ENCODE measurements at regions not wholly inside any gene's neighbourhood (a gene's known extent, or its start where the extent isn't known, plus 50 kb on each side); places are given as distances from the start of the nearest gene placed in this dataset.
A peak's percentile ranks its signal among the peaks of the same experiment; 100 is the strongest.

DNA sequence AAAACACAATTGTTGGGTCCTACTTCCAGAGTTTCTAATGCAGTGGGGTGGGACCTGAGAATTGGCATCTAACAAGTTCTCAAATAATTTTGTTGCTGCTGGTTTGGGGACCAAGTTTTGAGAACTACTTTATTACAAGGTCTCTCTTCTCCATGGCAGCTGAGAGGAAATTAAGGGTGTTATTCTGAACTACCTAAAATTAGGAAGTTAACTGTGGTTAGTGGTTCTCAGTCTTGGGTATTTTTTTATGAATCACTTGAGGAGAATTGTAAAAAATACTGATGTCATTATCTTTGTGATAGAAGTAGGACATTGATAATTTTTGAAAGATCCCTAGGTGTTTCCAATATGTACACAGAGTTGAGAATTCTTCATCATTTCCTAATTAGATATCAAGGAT, 210.2 kb downstream of the MC4R start:
- ATAC-seq (no peak), DNase-seq (ENCODE audit: low spot score) (no peak)
- intact Hi-C loops (cut with DNase I): no loop called here

- no peak for DNase-seq (ENCODE audit: low spot score)
- intact Hi-C loops (cut with DNase I): no loop called here
- no peak for ATAC-seq
Observed at GRCh38 chr18:60157810-60158209, 214.8 kb downstream of the MC4R start.

DNA sequence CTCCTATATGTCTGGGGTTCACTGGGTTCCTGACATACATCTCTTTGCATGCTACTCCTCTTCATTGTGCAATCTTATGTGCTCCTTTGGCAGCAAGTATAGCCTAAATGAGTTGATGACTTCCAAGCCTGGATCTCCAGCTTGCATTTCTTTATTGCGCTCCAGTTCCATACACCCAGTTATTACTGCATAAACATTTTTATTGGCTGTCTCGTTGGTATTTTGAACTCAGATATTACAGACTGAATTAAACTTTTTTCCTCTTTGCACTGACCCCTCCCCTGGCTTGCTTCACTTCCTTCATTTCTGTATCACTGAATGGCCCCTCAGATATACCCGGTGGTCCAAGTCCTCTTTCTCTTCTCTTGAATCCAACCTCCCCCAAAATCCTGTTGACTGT, 219.2 kb downstream of the MC4R start:
- intact Hi-C loops (cut with DNase I): no loop called here
- DNase-seq (ENCODE audit: low spot score) (no peak), ATAC-seq (no peak)

GRCh38 chr18:60149316-60149715, 223.3 kb downstream of the MC4R start:
- intact Hi-C loops (cut with DNase I): no loop called here
- DNase-seq (ENCODE audit: low spot score): no peak
- no peak for ATAC-seq

- intact Hi-C loops (cut with DNase I): no loop called here
- DNase-seq (ENCODE audit: low spot score) (no peak), ATAC-seq (no peak)
Observed at GRCh38 chr18:60147323-60147722, 225.3 kb downstream of the MC4R start.

DNA sequence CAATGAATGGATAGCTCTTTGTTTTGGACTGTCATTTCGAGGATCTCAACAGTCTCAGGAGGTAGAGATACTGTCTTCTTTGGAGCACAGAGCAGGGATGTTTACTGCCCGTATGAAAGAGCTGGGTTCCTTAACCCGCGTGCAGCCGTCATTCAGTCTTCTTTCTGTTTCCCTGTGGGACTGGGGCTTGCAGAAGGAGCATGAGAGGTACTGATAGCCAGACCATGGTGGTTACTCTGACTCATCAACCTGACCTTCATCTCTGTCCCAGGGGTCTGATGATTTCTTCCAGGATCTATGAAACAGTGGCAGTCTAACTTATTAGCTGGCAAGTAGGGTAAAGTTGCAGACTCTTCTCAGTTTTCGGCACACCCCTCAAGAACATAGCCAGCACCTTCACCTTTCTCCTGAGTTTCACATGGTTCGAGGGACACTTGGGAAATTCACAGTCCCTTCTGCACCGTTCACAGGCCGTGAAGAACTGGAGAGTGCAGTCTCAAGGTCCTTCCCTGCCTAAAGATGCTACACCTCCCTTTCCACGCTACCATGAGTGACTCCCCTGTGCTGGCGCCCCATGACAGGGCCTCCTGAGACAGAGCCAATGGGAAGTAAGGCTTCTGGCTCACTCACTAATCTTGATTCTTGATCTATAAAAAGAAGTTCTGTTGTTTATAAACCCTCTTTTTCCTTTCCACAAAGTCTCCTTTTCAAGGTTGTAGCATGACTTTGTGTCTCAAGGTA, 226.2 kb downstream of the MC4R start:
- DNase-seq (ENCODE audit: low spot score) (no peak), ATAC-seq (no peak)
- intact Hi-C loops (cut with DNase I): no loop called here

GRCh38 chr18:60145776-60146175, 226.8 kb downstream of the MC4R start:
- no peak for DNase-seq (ENCODE audit: low spot score)
- intact Hi-C loops (cut with DNase I): no loop called here
- no peak for ATAC-seq

- ATAC-seq (no peak), DNase-seq (ENCODE audit: low spot score) (no peak)
- intact Hi-C loops (cut with DNase I): no loop called here
Observed at GRCh38 chr18:60134806-60135205, 235.0 kb downstream of the PMAIP1 start.

DNA sequence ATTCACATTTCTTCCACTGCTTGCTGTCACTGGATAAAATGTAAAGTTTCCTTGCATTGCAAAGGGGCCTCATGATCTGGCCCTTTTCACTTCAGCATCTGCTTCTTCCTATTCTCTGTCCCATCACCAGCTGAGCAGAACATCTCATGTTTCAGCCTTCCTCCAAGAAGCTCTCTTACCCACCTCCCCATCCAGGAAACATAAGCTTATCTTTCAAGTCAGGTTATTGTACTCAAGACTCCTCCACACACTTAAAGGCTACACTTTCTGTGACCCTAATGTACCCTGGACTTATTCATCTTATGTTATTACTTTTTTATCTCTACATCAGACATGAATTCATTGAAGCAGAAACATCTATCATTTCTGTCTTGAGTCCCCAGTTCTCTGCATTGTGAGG, 230.5 kb downstream of the PMAIP1 start:
- no peak for ATAC-seq
- DNase-seq (ENCODE audit: low spot score): no peak
- intact Hi-C loops (cut with DNase I): no loop called here

DNA sequence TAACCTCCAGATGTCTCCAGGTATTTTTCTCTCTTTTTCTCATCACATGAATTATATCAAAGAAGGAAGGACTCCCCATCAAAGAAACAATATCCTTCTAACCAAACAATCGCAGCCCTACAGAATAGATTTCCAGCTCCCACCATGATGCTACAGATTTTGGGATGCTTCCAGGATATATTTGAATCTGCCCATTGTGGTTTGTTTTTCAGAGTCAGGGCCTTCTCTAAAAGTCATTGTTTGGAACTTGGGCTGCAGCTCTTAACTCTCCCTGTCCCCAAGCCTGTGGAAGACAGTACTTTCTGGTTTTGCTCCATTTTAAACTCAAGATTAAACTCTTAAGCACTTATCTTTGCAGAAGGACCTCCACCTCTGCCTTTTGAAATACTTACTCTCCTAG, 223.2 kb downstream of the PMAIP1 start:
- intact Hi-C loops (cut with DNase I): no loop called here
- ATAC-seq: no peak
- DNase-seq (ENCODE audit: low spot score): no peak

DNA sequence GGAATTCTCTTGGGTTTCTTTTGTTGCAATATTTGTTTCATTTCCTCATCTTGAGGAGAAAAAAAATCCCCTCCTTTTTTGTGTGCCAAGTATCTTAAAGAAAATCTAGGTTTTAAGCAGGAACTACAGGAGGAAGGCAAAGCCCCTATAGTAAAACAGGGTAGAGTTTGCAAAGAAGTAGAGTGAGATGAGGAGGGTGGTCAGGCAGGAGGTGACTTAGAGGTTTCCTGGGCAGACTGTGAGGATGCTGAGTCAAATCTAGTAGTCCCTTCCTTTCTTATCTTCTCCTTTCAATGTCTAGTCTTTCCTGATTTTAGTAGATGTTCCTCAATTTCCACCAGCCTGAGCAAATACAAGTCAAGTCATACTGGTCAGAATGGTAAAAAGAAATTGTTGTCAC, 222.5 kb downstream of the PMAIP1 start:
- DNase-seq (ENCODE audit: low spot score): no peak
- no peak for ATAC-seq
- intact Hi-C loops (cut with DNase I): no loop called here

DNA sequence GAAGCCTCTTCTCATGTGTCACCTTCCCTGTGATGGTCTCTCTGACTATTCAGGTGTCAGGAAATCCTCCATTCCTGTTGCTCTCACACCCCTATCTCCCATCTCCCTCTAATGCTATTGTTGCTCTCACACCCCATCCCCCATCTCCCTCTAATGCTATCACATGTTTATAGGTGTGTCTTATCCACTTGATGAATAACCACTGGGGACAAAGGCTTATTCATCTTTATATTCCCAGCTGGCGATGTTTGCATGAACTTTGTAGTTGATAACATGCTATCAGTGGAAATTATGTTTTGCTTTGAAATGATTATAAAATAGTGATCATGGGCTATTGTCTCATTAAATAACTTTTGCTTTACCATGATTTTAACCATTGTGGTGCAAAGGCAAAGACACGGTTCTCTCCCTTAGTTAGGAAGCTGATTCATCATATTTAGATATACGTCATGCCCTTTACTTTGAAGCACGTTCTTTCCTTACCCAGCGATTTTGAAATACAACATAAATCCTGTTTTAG, 220.5 kb downstream of the PMAIP1 start:
- ATAC-seq (no peak), DNase-seq (ENCODE audit: low spot score) (no peak)
- intact Hi-C loops (cut with DNase I): no loop called here

DNA sequence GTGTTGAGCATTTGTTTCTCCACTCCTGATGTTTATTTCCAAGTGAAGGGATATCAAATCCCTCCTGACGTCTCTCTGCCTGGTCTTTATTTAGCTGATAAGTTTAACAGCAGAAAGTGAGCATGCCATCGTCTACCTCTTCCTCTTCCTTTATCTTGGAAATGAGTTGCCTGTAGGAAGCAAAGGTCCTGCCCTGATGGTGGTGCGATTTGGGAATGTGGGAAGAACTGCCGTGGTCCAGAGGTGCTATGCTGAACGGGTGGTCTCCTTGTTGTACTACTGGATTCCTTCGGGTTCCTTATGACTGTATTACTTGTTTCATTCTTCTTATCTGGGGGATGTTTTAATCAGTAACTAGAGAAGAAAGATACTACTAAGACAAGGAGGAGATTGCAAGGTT, 217.5 kb downstream of the PMAIP1 start:
- ATAC-seq: no peak
- DNase-seq (ENCODE audit: low spot score): no peak
- intact Hi-C loops (cut with DNase I): no loop called here

DNA sequence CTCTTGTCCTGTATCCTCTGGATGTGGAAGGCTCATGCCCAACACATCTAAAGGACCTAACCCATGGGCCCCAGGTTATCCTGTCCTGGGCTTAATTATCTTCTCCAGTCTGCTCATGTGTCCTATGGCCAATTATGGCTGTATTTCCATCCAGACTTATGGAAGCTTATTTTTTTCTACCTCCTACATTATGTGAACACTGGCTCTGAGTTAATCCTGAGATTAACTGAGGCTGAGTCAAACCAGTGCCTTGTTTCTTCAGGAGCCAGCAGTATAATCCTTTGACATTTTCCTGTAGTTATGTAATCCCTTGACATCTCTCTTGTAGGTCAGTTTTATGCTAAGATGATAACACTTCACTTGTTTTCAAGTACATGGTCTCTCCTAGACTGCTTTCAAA, 213.6 kb downstream of the PMAIP1 start:
- DNase-seq (ENCODE audit: low spot score): no peak
- no peak for ATAC-seq
- intact Hi-C loops (cut with DNase I): no loop called here

GRCh38 chr18:60112369-60112768, 212.6 kb downstream of the PMAIP1 start:
- intact Hi-C loops (cut with DNase I): no loop called here
- DNase-seq (ENCODE audit: low spot score) (no peak), ATAC-seq (no peak)

- no peak for ATAC-seq
- intact Hi-C loops (cut with DNase I): no loop called here
- DNase-seq (ENCODE audit: low spot score): no peak
Observed at GRCh38 chr18:60111525-60111924, 211.7 kb downstream of the PMAIP1 start.

DNA sequence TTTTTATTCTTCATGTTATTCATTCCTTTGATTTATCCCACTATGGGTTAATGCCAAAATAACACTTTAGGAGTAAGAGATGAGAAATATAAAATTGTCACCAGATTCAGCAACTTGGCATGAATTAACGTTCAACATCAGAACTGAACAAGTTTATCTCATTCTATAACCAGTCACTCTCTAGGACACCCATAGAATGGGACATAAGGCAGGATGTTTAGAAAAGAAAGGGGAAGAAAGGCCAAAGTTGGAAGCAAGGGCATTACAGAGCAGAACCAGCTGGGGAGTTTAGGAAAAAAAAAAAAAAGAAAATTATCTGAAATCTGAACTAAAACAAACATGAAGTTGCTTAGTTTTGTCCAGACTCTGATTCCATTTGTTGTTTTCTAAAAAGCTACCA, 211.0 kb downstream of the PMAIP1 start:
- no peak for DNase-seq (ENCODE audit: low spot score)
- no peak for ATAC-seq
- intact Hi-C loops (cut with DNase I): no loop called here

- DNase-seq (ENCODE audit: low spot score) (no peak), ATAC-seq (no peak)
- intact Hi-C loops (cut with DNase I): no loop called here
Observed at GRCh38 chr18:60100778-60101177, 201.0 kb downstream of the PMAIP1 start.

DNA sequence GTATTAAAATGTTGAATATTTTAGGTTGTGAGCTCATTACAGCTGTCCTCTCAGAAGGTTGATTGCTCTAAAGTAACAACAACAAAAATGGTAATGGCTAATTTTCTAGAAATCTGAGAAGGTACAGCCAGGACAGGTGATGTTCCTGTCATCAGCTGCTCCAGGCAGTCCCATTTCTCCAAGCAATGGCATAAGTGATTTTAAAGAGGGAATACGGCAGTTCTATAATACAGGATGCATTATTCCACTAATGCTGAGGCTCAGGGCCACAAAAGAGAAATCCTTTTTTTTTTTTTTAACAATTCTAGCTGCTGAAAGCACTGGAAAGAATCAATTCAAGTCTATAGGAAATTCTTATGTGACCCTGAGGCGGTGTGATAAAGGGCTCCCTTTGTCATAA, 199.9 kb downstream of the PMAIP1 start:
- no peak for ATAC-seq
- DNase-seq (ENCODE audit: low spot score): no peak
- intact Hi-C loops (cut with DNase I): no loop called here

GRCh38 chr18:60096428-60096827, 196.6 kb downstream of the PMAIP1 start:
- intact Hi-C loops (cut with DNase I): no loop called here
- DNase-seq (ENCODE audit: low spot score) (no peak), ATAC-seq (no peak)

DNA sequence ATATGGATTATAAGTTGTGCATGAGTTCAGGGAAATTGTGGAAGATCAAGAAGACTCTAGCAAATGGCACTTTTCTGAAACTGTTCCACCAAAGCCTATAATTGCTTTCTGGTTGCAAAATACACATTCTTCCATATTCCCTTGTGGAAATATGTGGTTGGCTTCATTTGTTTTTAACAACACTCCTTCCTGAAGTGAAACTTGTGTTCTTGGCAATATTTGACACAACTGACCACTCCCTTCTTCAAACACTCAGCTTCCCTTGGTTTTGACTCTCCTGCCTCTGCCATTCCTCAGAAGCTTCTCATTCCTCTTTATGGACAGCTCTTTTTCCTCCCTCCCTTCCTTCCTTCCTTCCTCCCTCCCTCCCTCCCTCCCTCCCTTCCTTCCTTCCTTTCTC, 192.3 kb downstream of the PMAIP1 start:
- intact Hi-C loops (cut with DNase I): no loop called here
- DNase-seq (ENCODE audit: low spot score) (no peak), ATAC-seq (peak; percentile 84)
